Stimulated activated CD4-positive, alpha-beta T cell treated with anti-CD3 and anti-CD28 coated beads, Interleukin-15, amount 100 ng/mL, for 24 hours (primary cell): ENCODE measurements at regions not wholly inside any gene's neighbourhood (a gene's known extent, or its start where the extent isn't known, plus 50 kb on each side); places are given as distances from the start of the nearest gene placed in this dataset.
"Not testable (repeated sequence)": the region's sequence is repeated elsewhere in the genome, so short reads cannot be mapped to it uniquely, and the experiment has no call there.

Experiments used
- DNase-seq: peaks from one replicate; pipeline ENCODE4 v3.0.0-alpha.2; 2020

DNA sequence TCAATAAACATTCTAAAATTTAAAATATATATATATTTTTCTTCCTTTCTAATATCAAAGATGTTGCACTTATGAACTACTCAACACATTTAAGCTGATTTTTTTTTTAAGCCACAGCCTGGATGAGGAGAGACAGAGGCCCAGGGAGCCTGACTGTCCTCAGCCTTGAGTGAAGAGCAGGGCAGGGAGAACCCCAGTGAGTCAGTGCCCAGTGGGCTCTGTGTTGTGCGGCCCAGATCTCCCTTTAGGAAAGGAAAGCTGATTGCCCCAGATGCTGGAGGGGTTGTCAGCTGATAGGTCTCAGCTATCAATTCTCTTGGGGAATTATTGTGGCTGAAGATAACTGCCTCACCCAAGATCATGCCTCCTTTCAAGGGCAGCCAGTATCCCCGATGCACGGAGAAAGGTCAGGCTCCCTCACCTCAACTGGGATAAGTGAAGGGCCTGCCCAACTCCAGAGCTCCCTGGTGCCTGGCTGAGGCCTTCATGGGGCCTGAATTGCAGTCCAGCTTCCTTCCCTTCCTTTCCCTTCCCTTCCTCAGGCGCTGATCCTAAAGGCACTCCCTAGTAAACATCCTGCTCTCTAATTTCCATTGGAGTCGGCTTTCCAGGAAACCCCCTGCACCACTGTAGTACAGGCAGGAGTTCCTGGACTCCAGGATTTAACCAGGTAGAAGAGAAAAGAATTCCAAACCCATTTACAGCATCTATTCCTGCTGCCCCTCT is 106.9 kb upstream of the ATL2 start:
- no peak for DNase-seq

GRCh38 chr2:38482710-38483109 is 105.6 kb upstream of the ATL2 start:
- not testable (repeated sequence) for DNase-seq

- DNase-seq, result no peak
Measured at GRCh38 chr2:38480617-38481016, 103.5 kb upstream of the ATL2 start.

GRCh38 chr2:38477006-38477405 is 99.9 kb upstream of the ATL2 start:
- DNase-seq, result no peak

DNA sequence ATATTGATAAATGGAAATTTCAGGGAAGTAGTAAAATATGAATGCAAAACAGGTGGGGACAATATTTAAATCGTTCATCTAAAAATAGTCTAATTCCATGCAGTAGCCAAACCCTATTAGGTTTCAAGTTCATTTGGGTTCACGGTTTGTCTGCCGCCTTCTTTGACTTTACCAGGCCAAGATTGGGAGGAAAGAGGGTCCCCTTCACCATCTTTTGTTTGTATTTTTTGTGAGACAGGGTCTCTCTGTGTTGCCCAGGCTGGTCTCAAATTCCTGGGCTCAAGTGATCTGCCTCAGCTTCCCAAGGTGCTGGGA is 98.5 kb upstream of the ATL2 start:
- DNase-seq, result no peak

DNA sequence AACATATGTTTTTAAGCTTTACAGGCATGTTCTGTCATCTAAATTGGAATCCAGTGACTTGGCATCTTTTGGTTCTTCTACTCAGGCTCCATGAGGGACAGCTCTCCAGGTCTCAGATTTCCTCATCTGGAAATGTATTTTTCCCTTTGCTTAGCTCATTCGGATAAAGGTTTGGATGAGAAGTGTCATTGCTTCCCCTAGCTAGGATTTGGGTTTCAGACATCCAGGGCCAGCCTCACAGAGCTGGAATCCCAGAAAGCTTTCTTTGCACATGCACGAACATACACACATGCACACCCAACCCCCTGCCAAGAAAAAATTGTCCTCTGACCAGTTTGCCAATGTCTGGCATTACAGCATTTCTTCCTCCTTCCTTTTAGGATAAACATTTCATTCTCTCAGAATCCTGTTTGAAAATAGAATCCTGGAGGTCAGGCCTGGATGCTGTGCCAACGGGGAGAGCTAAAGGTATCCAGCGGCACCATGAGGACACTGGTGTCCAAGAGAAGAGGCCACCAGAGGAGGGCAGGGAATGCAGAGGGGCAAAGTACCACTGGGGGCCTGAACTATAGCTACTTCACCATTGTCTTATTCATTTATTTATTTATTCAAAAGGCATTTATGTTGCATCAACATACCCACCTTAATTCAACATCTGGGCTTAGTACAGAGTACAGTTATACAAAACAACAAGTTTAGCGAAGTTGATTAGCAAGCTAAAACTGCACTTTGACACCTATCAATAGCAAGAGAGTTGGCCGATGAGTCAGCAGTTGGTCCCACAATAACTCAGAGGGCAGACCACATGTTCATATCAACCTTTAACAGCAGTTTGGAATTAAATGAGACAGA is 97.9 kb upstream of the ATL2 start:
- DNase-seq, result peak; percentile 39

DNA sequence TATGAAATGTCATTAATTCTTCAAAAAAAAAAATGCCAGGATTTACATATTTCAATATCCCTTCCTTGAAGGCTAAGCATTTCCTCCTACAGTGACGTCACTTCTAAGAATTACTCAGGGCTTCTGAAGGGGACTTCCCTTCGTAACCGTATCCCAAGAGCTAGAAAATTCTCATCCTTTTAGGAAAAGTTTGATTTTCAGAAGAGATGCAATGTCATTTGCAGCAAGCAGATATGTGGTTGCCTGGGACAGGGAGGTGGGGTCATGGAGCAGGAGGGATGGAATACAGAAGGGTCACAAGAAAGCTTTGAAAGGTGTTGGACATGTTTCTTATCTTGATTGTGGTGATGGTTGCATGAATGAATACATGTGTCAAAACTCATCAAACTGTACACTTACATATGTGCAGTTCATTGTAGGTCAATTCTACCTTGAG is 97.0 kb upstream of the ATL2 start:
- DNase-seq, result no peak

DNA sequence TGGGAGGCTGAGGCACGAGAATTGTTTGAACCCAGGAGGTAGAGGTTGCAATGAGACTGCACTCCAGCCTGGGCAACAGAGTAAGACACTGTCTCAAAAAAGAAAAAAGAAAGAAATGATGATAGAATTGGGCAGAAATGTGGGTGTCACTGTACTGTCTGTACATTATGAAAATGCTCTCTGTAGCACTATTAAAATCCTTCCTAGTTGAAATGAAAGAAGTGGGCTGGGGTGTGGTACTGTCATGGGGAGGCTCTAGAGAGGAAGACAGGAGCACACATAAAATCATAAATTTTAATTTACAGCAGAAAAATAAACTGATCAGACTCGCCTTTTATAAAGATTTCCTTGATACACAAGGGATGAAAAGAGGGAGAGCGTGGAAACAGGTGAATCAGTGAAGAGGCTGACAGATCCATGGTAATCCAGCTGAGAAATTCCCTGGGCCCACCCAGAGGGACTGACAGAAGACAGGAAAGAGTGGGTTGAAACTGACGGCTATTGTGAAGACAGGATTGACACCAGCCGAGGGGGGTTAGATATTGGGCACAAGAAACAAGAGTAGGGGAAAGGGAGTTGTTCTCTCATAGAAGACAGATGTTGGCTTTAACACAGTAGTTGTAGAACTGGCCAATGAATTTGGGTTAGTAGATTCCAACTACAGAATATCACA is 96.4 kb upstream of the ATL2 start:
- DNase-seq, result no peak

DNA sequence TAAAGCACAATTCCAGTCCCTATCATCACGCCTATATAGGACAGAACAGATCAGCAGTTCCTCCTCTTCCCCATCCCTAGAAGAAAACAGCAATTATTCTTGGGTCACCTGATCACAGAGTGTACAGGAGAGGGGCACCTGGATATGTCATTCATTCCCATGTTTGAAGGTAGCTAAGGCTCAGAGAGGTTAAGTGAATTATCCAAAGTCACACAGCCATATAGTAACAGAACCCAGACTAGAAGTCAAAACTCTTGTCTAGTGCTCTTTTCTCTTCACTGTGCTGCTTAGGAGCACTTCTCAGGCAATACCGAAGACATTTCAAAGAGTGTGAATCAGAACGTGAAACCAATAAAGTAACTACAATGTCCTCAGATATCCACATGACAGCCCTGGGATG is 93.0 kb upstream of the ATL2 start:
- no peak for DNase-seq

- DNase-seq, result no peak
Measured at GRCh38 chr2:38467768-38468455, 90.8 kb upstream of the ATL2 start.

- no peak for DNase-seq
Measured at GRCh38 chr2:38466876-38467767, 90.0 kb upstream of the ATL2 start.

DNA sequence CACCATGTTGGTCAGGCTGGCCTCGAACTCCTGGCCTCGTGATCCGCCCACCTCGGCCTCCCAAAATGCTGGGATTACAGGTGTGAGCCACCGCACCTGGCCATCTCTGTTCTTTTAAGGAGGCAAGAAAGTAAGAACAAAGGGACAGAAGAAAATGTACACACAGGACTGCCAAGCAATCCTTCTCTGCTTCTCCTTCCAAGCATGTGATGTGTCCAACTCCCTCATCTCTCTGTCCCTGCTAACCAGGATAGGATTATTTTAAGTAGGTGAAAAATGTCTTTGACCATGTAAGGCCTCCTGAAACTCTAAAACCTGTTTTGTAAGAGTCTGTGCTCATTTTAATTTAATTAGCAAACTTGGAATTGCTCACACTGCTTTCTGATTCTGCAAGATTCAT is 89.3 kb upstream of the ATL2 start:
- DNase-seq, result no peak

DNA sequence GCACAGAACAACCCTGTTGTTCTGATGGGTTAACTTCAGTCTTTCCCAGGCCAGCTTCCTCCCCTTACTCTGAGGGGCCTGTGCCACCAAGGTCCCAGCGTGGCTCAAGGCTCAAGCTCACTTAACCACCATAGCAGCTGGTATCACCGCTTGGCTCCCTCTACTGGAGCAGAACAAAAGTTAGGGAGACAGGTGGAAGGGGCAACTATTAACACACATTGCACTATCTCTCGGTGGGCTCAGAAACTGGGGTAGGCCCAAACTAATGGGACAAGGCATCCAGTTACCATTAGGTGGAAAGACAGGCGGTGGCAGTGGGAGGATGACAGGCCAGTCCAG is 88.7 kb upstream of the ATL2 start:
- DNase-seq, result peak; percentile 20

DNA sequence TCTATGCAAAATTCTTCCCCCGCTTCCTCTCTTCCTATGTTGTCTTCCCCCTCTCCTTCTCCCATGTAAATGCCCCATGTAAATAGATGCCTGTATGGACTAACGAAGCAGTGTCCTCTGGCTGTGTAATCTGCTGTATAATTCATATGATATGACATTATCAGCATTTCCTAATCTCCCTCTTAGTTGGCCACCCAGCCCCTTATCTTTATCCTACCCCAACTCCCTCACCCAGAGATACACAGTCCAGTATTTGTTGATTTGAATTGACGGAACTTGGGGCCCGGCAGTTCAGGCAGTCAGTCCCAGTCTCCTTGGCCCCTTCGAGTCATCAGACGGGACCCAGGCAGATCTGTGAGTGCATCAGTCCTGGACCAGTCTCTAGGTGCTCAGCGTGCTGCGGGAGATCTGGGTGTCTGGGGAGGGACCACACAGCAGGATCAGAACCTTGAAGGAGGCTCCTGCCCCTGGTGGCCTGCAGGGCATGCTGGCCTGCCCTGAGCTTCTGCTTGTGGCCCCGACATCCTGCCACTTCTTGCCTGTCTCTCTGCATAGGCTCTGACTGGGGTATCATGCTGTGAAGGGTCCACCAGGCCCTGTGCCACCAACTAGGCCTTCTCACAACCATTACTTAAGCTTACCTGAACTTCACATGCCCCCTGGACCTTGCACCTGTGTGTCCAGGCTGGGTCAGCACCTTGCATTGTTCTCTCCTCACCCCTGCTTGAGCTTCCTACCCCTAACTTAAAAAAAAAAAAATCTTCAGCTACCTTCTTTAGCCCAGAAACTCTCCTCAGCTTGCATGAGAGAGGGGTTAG is 88.1 kb upstream of the ATL2 start:
- DNase-seq, result no peak

- DNase-seq, result no peak
Measured at GRCh38 chr2:38463752-38464151, 86.7 kb upstream of the ATL2 start.

DNA sequence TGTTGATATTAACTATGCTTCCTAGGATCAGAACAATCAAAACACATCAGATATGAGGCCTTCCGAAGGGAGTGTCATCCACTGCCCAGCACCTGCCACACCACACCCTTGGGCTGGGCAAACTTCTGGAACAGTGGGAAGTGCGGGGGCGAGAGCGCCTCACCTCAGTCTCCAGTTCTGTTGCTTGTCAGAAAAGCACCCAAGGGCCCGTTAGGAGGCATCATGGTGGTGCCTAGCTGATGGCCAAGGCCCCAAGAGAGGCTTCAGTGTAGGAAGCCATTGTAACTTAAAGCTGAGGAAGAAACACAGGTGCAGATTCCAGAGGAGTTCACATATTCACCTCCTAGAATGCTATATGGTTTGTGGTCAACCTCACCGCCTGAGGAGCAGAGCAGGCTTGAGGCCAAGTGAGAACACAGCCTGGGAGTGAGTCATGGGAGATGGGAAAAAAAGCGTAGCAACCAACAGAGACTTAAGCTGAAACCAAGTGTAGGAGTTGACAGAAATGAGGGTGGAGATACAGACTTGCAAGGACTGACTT is 85.1 kb upstream of the ATL2 start:
- peak; percentile 79 for DNase-seq

DNA sequence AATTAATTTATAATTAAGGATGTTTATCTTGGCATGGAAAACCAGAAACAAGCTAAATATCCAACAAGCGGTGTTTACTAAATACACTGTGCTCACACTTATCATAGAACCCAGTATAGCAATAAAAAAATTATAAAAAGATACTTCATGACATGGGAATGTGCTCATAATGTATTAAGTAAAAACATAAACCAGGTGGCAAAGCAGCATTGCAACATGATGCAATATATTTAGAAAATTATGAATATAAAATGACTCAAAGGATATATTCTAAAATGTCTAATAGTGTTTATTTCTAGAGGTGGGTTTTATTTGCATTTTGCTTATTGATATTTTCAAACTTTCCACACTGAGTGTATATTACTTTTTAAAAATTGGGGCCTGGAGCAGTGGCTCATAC is 84.4 kb upstream of the ATL2 start:
- DNase-seq, result no peak

DNA sequence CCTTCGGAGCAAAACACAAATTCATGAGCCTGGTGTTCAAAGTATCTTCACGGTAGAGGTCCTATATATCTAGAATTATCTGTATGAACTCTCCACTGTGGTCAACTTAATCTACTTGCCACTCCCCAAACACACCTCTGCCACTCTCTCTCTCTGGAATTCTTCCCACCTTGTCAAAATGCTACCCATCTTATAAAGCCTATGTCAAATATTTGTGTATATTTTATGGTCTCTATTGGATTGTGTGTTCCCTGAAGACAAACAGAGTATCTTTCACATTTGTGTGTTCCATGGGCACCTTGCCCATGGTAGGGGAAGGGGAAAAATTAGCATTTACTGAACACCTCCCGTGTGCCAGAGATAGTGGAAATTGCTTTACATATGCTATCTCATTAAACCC is 83.2 kb upstream of the ATL2 start:
- no peak for DNase-seq

GRCh38 chr2:38454081-38454480 is 77.0 kb upstream of the ATL2 start:
- DNase-seq, result no peak

DNA sequence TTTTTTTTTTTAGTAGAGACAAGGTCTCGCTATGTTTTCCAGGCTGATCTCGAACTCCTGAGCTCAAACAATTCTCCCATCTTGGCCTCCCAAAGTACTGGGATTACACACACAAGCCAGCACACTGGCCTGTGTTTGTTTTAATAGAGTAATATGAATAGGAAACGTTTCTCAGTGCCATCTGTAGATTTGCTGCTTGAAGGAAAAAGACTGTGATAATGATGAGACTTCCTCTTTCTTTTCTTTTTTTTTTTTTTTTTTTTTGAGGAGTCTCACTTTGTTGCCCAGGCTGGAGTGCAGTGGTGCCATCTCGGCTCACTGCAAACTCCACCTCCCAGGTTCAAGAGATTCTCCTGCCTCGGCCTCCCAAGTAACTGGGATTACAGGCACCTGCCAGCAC is 74.7 kb upstream of the ATL2 start:
- DNase-seq, result not testable (repeated sequence)

GRCh38 chr2:38450509-38450908 is 73.4 kb upstream of the ATL2 start:
- DNase-seq, result no peak
